ENCODE measurements at regions not wholly inside any gene's neighbourhood (a gene's known extent, or its start where the extent isn't known, plus 50 kb on each side); places are given as distances from the start of the nearest gene placed in this dataset.

- Mint-ChIP-seq H3K4me3 (ENCODE audit: unreplicated experiment) (no peak overlapping the region), H3K9me3 (ENCODE audit: low read depth) (peaks cover 5% of the 10 kb centered on the region), H3K36me3 (ENCODE audit: low read depth) (peaks cover 3% of the 10 kb centered on the region), H3K27ac (ENCODE audit: unreplicated experiment) (peak overlapping the region; percentile 63), H3K27me3 (ENCODE audit: low read depth) (peaks cover 17% of the 10 kb centered on the region), H3K4me1 (ENCODE audit: low read depth) (peaks cover 5% of the 10 kb centered on the region)
- no peak for DNase-seq (ENCODE audit: low spot score)
- no peak for TF ChIP-seq CTCF (IDR thresholded peaks at IDR 0.05)
Observed at GRCh38 chr1:116185161-116185701, 74.0 kb downstream of the MAB21L3 start.

GRCh38 chr1:116189481-116189880, 78.3 kb downstream of the MAB21L3 start:
- Mint-ChIP-seq H3K4me3 (ENCODE audit: unreplicated experiment) (no peak overlapping the region), H3K9me3 (ENCODE audit: low read depth) (peaks cover 19% of the 10 kb centered on the region), H3K36me3 (ENCODE audit: low read depth) (peaks cover 5% of the 10 kb centered on the region), H3K27me3 (ENCODE audit: low read depth) (peaks cover 25% of the 10 kb centered on the region), H3K4me1 (ENCODE audit: low read depth) (peaks cover 5% of the 10 kb centered on the region), H3K27ac (ENCODE audit: unreplicated experiment) (no peak overlapping the region)
- TF ChIP-seq CTCF (IDR thresholded peaks at IDR 0.05): no peak
- DNase-seq (ENCODE audit: low spot score): no peak

GRCh38 chr1:116191294-116191693, 80.1 kb downstream of the MAB21L3 start:
- peaks cover 19% of the 10 kb centered on the region for H3K9me3 Mint-ChIP-seq (ENCODE audit: low read depth)
- no peak overlapping the region for H3K27ac Mint-ChIP-seq (ENCODE audit: unreplicated experiment)
- H3K36me3 Mint-ChIP-seq (ENCODE audit: low read depth): peaks cover 5% of the 10 kb centered on the region
- DNase-seq (ENCODE audit: low spot score): no peak
- no peak for TF ChIP-seq CTCF (IDR thresholded peaks at IDR 0.05)
- H3K27me3 Mint-ChIP-seq (ENCODE audit: low read depth): peaks cover 29% of the 10 kb centered on the region
- no peak overlapping the region for H3K4me3 Mint-ChIP-seq (ENCODE audit: unreplicated experiment)
- H3K4me1 Mint-ChIP-seq (ENCODE audit: low read depth): no peaks in the 10 kb centered on the region

GRCh38 chr1:116193768-116194167, 82.6 kb downstream of the MAB21L3 start:
- Mint-ChIP-seq H3K27ac (ENCODE audit: unreplicated experiment) (no peak overlapping the region), H3K36me3 (ENCODE audit: low read depth) (peaks cover 5% of the 10 kb centered on the region), H3K27me3 (ENCODE audit: low read depth) (peaks cover 32% of the 10 kb centered on the region), H3K9me3 (ENCODE audit: low read depth) (peaks cover 19% of the 10 kb centered on the region), H3K4me3 (ENCODE audit: unreplicated experiment) (no peak overlapping the region), H3K4me1 (ENCODE audit: low read depth) (no peaks in the 10 kb centered on the region)
- TF ChIP-seq CTCF (IDR thresholded peaks at IDR 0.05): no peak
- DNase-seq (ENCODE audit: low spot score): no peak

- Mint-ChIP-seq H3K9me3 (ENCODE audit: low read depth) (peaks cover 14% of the 10 kb centered on the region), H3K36me3 (ENCODE audit: low read depth) (peaks cover 5% of the 10 kb centered on the region), H3K4me3 (ENCODE audit: unreplicated experiment) (no peak overlapping the region), H3K4me1 (ENCODE audit: low read depth) (no peaks in the 10 kb centered on the region), H3K27me3 (ENCODE audit: low read depth) (peaks cover 36% of the 10 kb centered on the region), H3K27ac (ENCODE audit: unreplicated experiment) (no peak overlapping the region)
- TF ChIP-seq CTCF (IDR thresholded peaks at IDR 0.05): no peak
- DNase-seq (ENCODE audit: low spot score): no peak
Observed at GRCh38 chr1:116194568-116194967, 83.4 kb downstream of the MAB21L3 start.
